PC-9 (cell line): ENCODE measurements at regions not wholly inside any gene's neighbourhood (a gene's known extent, or its start where the extent isn't known, plus 50 kb on each side); places are given as distances from the start of the nearest gene placed in this dataset.

ENCODE experiments used
- EZH2 ChIP-seq: fragments of 200-600 bp; sonication (generic); IDR thresholded peaks from 2 replicates; pipeline ENCODE4 v1.8.0; 2017; ENCODE audit warnings: antibody characterized with exemption, low read depth
- TF ChIP-seq, protein P1 (sequence below): fragments of 200-600 bp; sonication (generic); conservative IDR thresholded peaks from 2 replicates; pipeline ENCODE4 v1.6.1; 2017; ENCODE audit warnings: mixed run types, antibody characterized with exemption, mild to moderate bottlenecking, moderate library complexity

DNA sequence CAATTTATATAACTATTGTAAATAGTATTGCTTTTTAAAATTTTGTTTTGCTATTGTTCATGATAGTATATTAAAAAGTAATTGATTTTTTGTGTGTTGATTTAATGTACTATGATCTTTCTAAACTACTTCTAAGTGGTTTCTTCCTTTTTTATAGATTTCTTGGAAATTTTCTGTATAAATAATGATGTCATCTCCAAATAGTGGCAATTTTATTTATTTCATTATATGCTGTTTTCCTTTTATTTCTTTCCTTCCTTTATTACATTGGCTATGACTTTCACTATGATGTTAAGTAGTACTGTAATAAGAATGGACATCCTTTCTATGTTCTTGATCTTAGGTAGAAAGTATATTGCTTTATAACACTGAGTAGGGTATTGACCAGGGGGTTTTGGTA lies 451.5 kb upstream of the SPTLC3 start:
- TF ChIP-seq, protein P1, sequence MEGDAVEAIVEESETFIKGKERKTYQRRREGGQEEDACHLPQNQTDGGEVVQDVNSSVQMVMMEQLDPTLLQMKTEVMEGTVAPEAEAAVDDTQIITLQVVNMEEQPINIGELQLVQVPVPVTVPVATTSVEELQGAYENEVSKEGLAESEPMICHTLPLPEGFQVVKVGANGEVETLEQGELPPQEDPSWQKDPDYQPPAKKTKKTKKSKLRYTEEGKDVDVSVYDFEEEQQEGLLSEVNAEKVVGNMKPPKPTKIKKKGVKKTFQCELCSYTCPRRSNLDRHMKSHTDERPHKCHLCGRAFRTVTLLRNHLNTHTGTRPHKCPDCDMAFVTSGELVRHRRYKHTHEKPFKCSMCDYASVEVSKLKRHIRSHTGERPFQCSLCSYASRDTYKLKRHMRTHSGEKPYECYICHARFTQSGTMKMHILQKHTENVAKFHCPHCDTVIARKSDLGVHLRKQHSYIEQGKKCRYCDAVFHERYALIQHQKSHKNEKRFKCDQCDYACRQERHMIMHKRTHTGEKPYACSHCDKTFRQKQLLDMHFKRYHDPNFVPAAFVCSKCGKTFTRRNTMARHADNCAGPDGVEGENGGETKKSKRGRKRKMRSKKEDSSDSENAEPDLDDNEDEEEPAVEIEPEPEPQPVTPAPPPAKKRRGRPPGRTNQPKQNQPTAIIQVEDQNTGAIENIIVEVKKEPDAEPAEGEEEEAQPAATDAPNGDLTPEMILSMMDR, result no peak
- TF ChIP-seq EZH2, result no peak
